A549 (cell line): ENCODE measurements at regions not wholly inside any gene's neighbourhood (a gene's known extent, or its start where the extent isn't known, plus 50 kb on each side); places are given as distances from the start of the nearest gene placed in this dataset.

Experiments used
- CHD4 ChIP-seq: fragments of 200-600 bp; sonication (generic); IDR thresholded peaks from 2 replicates; pipeline ENCODE4 v1.6.1; 2016; ENCODE audit warnings: antibody characterized with exemption, mild to moderate bottlenecking, borderline replicate concordance
- JUN ChIP-seq, 2 experiments: fragments of >200 bp; sonication (Bioruptor Twin); formaldehyde crosslinking; IDR thresholded peaks; 2 replicates in 1 of 2; 3 replicates in 1 of 2; pipeline ENCODE4 v1.6.1; 2016 to 2017
- JUNB ChIP-seq: fragments of >200 bp; sonication (Bioruptor Twin); formaldehyde crosslinking; IDR thresholded peaks from 2 replicates; pipeline ENCODE4 v1.6.1; 2016
- RFX5 ChIP-seq: fragments of 450-650 bp; IDR thresholded peaks from 2 replicates; pipeline ENCODE4 v1.7.1; 2014; ENCODE audit warnings: antibody characterized with exemption, mild to moderate bottlenecking, moderate library complexity
- TF ChIP-seq, protein P1 (sequence below): fragments of 450-650 bp; IDR thresholded peaks from 2 replicates; pipeline ENCODE4 v1.6.1; 2014; ENCODE audit warnings: antibody characterized with exemption
- TF ChIP-seq, protein P2 (sequence below): fragments of >200 bp; sonication (Bioruptor Twin); formaldehyde crosslinking; IDR thresholded peaks from 3 replicates; pipeline ENCODE4 v1.5.1; 2016

DNA sequence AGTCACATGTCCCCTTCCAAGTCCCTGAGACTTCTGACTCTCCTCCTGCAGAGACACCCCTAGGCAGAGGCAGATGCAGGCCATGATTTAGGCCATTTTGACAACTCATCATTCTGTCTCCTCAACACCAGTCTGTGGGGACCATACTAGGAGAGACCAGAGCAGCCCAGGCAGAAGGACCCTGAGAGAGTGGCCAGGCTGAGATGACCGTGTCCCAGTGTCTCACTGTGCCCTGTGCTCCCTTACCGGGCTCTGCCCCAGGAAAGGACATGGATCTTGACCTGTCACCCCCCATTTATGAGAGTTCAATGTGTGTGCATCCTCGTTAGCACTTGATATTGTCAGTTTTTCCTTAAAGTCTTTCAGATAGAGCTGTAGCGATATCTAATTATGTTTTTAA lies 52.4 kb upstream of the IGLL5 start:
- TF ChIP-seq, protein P1, sequence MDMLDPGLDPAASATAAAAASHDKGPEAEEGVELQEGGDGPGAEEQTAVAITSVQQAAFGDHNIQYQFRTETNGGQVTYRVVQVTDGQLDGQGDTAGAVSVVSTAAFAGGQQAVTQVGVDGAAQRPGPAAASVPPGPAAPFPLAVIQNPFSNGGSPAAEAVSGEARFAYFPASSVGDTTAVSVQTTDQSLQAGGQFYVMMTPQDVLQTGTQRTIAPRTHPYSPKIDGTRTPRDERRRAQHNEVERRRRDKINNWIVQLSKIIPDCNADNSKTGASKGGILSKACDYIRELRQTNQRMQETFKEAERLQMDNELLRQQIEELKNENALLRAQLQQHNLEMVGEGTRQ: no peak
- TF ChIP-seq, protein P2, sequence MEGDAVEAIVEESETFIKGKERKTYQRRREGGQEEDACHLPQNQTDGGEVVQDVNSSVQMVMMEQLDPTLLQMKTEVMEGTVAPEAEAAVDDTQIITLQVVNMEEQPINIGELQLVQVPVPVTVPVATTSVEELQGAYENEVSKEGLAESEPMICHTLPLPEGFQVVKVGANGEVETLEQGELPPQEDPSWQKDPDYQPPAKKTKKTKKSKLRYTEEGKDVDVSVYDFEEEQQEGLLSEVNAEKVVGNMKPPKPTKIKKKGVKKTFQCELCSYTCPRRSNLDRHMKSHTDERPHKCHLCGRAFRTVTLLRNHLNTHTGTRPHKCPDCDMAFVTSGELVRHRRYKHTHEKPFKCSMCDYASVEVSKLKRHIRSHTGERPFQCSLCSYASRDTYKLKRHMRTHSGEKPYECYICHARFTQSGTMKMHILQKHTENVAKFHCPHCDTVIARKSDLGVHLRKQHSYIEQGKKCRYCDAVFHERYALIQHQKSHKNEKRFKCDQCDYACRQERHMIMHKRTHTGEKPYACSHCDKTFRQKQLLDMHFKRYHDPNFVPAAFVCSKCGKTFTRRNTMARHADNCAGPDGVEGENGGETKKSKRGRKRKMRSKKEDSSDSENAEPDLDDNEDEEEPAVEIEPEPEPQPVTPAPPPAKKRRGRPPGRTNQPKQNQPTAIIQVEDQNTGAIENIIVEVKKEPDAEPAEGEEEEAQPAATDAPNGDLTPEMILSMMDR: no peak
- TF ChIP-seq JUNB: no peak
- TF ChIP-seq CHD4: no peak
- TF ChIP-seq JUN (IDR thresholded peaks at IDR 0.05): no peak
- TF ChIP-seq RFX5: no peak
